GM10847 (cell line): ENCODE measurements at regions not wholly inside any gene's neighbourhood (a gene's known extent, or its start where the extent isn't known, plus 50 kb on each side); places are given as distances from the start of the nearest gene placed in this dataset.

Experiments
- POLR2A ChIP-seq: IDR thresholded peaks from 2 replicates; pipeline ENCODE4 v1.6.1; 2011; ENCODE audit not compliant: insufficient read length; ENCODE audit errors: extremely low read depth

DNA sequence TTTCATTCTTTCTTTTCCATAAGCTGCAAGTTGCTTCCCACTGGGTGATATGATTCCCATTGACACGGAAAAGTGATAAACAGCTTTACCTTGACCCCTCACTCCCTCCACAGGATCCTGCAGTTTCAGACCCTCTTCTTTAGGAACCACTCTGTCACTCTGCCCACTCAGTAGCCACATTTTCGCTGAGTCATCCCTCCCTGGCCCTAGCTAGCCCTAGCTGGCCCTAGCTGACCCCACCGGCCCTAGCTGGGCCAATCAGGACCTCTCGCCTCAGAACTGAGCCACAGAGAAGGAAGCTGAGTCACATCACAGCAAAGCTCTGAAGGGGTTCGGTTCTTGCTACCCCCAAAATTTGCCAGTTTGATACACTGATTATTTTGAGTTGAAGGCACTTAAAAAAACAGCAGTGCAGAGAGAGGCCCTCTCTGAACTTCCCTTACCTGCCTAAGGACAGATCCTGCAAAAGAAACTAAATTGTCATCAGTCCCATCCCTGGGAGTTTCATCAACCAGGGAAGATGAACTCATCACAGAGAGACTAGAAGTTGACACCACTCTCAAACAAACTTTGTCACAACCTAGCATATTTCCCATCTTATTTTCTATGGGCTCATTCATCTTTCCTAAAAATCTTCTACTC lies 233.5 kb upstream of the PROK2 start:
- no peak for TF ChIP-seq POLR2A

- no peak for TF ChIP-seq POLR2A
Measured at GRCh38 chr3:72017935-72018334, 233.0 kb upstream of the PROK2 start.

DNA sequence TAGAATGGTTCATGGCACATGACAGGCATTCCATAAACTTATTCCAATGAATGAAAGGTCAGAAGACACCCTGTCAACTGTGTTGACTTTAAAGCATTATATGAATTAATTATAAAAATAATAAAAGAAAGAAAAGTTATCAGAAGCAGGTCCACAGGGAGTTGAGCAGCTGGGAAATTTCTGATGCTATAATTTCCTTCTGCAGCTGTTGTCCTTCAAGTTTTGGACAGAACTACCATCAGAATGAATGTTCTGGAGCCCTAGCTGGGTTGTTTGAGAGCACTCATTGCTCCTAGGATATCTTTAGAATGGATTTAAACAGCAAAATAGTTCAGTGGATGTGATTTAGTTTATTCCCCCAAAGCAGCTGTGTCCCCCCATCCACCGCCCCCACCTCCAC lies 232.4 kb upstream of the PROK2 start:
- TF ChIP-seq POLR2A = no peak

DNA sequence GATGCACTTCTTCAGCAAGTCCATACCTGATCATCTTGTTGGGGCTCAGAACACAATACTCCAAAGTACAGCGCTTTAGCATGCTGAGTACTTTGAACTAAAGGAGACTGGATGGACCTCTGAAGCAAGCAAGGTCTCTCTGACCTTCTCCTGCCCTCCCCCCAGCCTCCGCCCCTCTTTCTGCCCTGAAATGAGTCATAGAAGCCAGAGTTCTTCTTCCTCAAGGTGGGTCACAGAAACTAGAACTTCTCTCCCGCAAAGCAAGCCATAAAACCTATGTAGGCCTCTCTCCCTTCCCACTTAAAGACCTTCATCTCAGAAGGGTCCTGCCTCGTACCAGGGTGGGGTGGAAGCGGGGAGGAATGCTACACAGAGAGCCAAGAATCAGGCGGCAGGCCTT lies 230.5 kb upstream of the PROK2 start:
- no peak for TF ChIP-seq POLR2A

- no peak for TF ChIP-seq POLR2A
Measured at GRCh38 chr3:72013084-72013483, 228.1 kb upstream of the PROK2 start.

DNA sequence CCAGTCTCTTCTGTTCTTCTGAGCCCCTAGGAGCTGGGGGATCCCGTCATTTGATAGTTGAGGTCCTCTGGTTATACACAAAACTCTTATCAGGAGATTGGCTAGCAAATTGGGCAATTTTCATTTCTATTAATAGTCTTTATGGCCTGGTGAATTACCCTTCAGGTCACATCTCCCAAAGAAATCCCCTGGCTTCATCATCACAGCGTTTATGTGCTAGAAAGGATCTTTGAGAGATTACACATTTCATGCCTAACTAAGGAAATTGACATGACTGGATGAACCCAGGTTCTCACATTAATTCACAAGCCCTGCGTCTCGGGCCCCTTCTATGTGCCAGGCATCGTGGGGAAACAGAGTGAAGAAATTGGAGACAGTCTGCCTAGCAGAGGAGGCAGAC lies 227.4 kb upstream of the PROK2 start:
- TF ChIP-seq POLR2A = no peak

DNA sequence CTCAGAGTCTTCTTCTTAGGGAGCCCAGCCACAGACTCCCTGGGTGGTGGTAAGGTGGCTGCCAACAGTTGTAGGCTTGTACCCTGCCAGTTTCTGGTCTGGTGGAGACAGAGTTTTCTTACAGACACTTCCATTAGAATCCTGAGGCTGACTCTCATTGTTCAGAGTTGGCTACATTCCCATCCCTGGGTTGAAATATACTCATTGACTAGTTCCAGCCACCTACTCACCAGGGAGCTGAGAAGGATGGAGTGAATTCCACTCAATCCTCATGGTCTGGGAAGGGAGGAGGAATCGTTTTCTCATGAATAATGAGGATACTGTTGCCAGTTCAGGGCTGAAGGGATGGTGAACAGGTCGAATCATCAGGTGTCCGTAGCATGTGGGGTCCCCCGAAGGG lies 226.5 kb upstream of the PROK2 start:
- no peak for TF ChIP-seq POLR2A

DNA sequence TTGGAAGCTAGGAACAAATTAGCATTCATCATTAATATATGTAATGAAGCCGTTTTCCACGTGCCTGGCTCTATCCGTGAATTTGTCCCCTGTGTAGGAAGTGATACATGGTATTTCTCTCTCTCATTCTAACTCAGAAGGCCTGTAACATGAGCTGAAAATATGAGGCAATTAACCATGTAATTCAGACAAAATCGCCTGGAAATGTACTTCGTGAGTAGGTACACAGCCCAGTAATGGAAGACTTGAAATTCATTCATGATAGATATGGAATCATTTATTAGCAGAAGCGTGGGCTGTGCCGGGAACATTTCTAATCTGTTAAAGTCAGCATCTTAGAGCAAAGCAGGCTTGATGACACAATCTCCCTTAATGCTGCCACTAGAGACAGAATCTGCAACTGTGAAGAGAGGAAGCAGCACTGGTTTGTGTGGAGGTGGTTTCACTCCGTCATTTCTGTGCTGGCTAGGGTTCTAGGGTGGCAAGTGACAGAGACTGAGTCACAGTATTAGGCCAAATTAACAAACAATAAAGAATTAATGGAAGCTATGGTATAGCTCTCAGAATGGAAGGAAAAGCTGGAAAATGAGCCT lies 225.0 kb upstream of the PROK2 start:
- no peak for TF ChIP-seq POLR2A

GRCh38 chr3:72008226-72008996 lies 223.5 kb upstream of the PROK2 start:
- TF ChIP-seq POLR2A = no peak

DNA sequence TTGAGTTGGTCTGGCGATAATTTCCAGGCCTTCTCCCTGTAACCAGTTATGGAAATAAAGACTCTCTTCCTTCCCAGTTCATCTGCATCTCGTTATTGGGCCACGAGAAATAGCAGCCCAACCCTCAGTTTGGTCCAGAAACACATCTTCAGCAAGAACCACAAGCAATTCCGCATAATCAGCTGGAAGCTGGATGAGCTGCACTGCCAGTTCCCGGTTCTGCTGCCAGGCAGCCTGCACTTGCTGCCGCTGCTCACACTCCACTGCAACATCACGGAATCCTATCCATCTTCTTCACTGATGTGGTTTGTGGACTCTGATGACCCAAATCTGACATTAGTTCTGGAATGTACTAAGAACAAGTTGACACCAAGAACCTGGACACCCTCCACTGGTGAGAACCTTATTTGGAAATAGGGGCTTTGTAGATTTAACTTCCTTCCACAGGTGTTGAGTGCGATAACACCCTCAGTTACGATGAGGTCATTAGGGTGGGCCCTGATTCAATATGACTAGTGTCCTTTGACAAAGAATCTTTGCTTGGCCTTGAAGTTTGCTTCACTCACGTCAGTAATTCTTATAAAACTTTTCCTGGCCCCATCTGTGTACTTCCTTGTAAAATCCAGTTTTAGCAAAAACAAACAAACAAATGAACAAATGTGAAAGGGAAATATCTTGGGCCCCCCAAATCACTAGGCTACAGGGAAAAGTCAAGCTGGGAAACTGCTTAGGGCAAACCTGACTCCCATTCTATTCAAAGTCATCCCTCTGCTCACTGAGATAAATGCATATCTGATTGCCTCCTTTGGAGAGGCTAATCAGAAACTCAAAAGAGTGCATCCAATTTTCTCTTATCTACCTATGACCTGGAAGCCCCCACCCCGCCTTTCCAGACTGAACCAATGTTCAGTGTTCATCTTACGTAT lies 221.9 kb upstream of the PROK2 start:
- TF ChIP-seq POLR2A = no peak

- no peak for TF ChIP-seq POLR2A
Measured at GRCh38 chr3:72004749-72005292, 219.9 kb upstream of the PROK2 start.

DNA sequence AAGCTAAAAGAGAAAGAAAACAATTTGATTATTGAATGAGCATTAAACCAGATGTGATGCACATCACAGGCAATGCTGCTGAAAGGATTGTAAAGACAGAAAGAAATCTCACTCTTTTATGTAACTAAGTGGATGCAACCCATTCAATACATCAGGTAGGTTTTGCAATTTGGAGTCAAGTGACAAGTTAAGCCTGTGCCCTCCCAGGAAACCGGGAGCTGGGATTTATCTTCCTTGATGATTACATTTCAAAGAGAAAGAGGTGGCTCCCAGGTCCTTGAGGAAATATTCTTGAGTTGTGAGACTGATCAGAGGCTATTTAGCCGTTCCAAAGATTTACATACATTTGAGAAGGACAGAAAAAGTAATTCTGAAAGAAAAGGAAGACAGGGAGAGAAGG lies 219.0 kb upstream of the PROK2 start:
- no peak for TF ChIP-seq POLR2A

DNA sequence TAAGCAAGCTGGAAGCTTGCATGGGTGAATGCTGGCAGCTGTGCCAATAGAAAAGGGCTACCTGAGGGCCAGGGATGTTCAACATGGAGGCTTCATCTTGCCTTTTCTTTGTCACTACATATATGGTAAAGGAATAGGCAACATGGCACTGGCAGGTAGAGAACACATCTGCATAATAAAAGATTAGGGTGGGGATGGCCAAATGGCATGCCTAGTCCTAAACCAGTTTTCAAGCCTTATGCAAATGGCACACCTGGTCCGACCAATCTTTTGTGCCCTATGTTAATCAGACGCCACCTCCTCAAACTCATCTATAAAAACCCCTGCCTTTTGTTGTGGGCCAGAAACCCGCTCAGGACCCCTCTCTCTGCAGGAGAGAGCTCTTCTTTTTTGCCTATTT lies 216.8 kb upstream of the PROK2 start:
- TF ChIP-seq POLR2A = no peak

DNA sequence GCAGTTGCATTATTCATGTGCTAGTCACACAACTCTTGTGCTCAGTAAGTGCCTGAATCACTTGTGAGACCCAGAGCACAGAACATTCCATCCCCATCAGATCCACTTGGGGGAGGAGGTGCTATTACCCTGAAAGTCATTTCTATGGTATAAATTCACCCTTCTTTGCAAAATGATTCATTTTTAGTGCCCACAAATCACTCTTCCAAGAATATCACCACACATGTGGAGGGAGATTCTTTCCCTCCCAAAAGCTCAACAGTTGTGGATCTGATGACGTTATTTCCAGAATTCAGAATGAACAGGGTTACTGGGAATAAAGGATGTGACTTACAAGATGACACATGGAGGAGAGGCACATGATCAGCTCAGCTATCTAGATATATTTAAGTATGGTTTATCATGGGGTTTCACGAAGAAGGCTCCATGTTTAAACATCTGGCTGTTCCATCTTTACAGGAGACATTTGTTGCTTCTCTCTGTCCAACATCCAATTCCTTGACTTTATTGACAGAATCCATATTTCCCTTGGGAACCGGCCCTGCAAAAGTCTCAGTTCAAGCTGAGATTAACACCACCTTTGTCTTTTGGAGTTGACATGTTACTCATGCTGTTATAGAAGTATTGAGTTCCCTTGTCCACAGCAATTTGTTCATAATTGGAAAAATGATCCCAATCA lies 214.2 kb upstream of the PROK2 start:
- TF ChIP-seq POLR2A = no peak
